Right lobe of liver (tissue), 4 donors: ENCODE measurements at regions not wholly inside any gene's neighbourhood (a gene's known extent, or its start where the extent isn't known, plus 50 kb on each side); places are given as distances from the start of the nearest gene placed in this dataset.

Experiments
- POLR2A ChIP-seq: fragments of 450-650 bp; IDR thresholded peaks from one replicate; pipeline ENCODE4 v1.6.1; 2017; ENCODE audit warnings: antibody characterized with exemption, mild to moderate bottlenecking
- TF ChIP-seq, protein P1 (sequence below), 4 donors: fragments of 200-600 bp in 3 of 4; fragments of 450-650 bp in 1 of 4; IDR thresholded peaks; one replicate each; pipeline versions ENCODE4 v1.5.1 to v1.8.0; 2016 to 2022; ENCODE audit warnings: antibody characterized with exemption in 4 of 4, mild to moderate bottlenecking in 2 of 4
- donor health status: DM: no; HTN: no; CAD: no.
- donor health status: DM: no; HTN: no; CAD: no.
- donor health status: DM: no; HTN: yes; CAD: no.

- no peak for TF ChIP-seq POLR2A
- TF ChIP-seq, protein P1, sequence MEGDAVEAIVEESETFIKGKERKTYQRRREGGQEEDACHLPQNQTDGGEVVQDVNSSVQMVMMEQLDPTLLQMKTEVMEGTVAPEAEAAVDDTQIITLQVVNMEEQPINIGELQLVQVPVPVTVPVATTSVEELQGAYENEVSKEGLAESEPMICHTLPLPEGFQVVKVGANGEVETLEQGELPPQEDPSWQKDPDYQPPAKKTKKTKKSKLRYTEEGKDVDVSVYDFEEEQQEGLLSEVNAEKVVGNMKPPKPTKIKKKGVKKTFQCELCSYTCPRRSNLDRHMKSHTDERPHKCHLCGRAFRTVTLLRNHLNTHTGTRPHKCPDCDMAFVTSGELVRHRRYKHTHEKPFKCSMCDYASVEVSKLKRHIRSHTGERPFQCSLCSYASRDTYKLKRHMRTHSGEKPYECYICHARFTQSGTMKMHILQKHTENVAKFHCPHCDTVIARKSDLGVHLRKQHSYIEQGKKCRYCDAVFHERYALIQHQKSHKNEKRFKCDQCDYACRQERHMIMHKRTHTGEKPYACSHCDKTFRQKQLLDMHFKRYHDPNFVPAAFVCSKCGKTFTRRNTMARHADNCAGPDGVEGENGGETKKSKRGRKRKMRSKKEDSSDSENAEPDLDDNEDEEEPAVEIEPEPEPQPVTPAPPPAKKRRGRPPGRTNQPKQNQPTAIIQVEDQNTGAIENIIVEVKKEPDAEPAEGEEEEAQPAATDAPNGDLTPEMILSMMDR (IDR thresholded peaks at IDR 0.05) = no peak
Observed at GRCh38 chr16:86775511-86775921, 197.2 kb downstream of the FOXL1 start.
